HG02642 (cell line): ENCODE measurements at regions not wholly inside any gene's neighbourhood (a gene's known extent, or its start where the extent isn't known, plus 50 kb on each side); places are given as distances from the start of the nearest gene placed in this dataset.
"Not testable (repeated sequence)": the region's sequence is repeated elsewhere in the genome, so short reads cannot be mapped to it uniquely, and the experiment has no call there.

Experiments used
- ATAC-seq: cut with Tn5 transposase; IDR thresholded peaks from one replicate; pipeline ENCODE4 v1.9.1; 2021; ENCODE audit warnings: mild to moderate bottlenecking; ENCODE audit not compliant: unreplicated experiment, poor library complexity

GRCh38 chr7:125098377-125098970, 168.8 kb upstream of the POT1 start:
- ATAC-seq, result peak; percentile 94

- no peak for ATAC-seq
Observed at GRCh38 chr7:125090596-125090995, 161.0 kb upstream of the POT1 start.

- ATAC-seq, result no peak
Observed at GRCh38 chr7:125089171-125089570, 159.5 kb upstream of the POT1 start.

GRCh38 chr7:125088555-125088954, 158.9 kb upstream of the POT1 start:
- no peak for ATAC-seq

GRCh38 chr7:125085084-125085483, 155.5 kb upstream of the POT1 start:
- no peak for ATAC-seq

- ATAC-seq, result no peak
Observed at GRCh38 chr7:125084196-125084595, 154.6 kb upstream of the POT1 start.

- no peak for ATAC-seq
Observed at GRCh38 chr7:125074141-125074540, 144.5 kb upstream of the POT1 start.

GRCh38 chr7:125065546-125065945, 135.9 kb upstream of the POT1 start:
- no peak for ATAC-seq

GRCh38 chr7:125065001-125065400, 135.4 kb upstream of the POT1 start:
- ATAC-seq, result no peak

- peak; percentile 81 for ATAC-seq
Observed at GRCh38 chr7:125061776-125062397, 132.3 kb upstream of the POT1 start.

GRCh38 chr7:125061083-125061745, 131.6 kb upstream of the POT1 start:
- not testable (repeated sequence) for ATAC-seq

GRCh38 chr7:125059861-125060456, 130.3 kb upstream of the POT1 start:
- ATAC-seq, result no peak

- no peak for ATAC-seq
Observed at GRCh38 chr7:125057963-125058362, 128.3 kb upstream of the POT1 start.

GRCh38 chr7:125055376-125055775, 125.8 kb upstream of the POT1 start:
- ATAC-seq, result no peak

- ATAC-seq, result no peak
Observed at GRCh38 chr7:125046767-125047166, 117.1 kb upstream of the POT1 start.

- ATAC-seq, result no peak
Observed at GRCh38 chr7:125033506-125033905, 103.9 kb upstream of the POT1 start.

- ATAC-seq, result no peak
Observed at GRCh38 chr7:125032943-125033342, 103.3 kb upstream of the POT1 start.

- ATAC-seq, result no peak
Observed at GRCh38 chr7:125030756-125031387, 101.2 kb upstream of the POT1 start.

GRCh38 chr7:125025620-125026019, 96.0 kb upstream of the POT1 start:
- ATAC-seq, result no peak

- no peak for ATAC-seq
Observed at GRCh38 chr7:125020801-125021200, 91.2 kb upstream of the POT1 start.

- ATAC-seq, result no peak
Observed at GRCh38 chr7:125010540-125010939, 80.9 kb upstream of the POT1 start.
